ENCODE measurements at regions not wholly inside any gene's neighbourhood (a gene's known extent, or its start where the extent isn't known, plus 50 kb on each side); places are given as distances from the start of the nearest gene placed in this dataset.

DNA sequence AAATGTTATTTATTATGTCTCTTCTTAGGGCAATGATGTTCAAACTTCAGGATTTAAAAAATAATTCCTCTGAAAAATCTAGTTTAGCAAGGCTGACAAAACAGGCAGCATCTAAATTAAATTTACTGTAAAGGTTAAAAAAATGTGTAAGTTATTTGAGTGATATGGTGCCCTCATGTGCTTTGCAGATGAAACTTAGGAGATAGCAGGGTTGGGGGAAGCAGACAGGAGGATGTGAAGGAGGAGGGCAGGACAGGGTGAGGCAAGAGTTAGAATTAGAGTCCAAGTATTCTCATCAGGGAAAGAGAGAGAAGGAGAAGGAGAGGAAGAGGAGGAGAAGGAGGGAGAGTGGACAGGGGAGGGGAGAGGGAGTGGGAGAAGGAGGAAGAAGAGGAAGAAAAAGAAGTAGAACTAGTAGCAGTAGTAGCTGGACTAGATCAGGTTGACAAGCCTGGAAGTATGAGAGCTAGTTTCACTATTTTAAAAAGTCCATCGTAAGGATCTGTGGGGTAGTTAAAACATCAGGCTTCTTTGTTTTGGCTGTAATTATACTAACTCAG, 141.2 kb upstream of the SESN3 start:
- FAIRE-seq = no peak
- no peak for DNase-seq (ENCODE audit: extremely low spot score, insufficient read length, low read depth)

DNA sequence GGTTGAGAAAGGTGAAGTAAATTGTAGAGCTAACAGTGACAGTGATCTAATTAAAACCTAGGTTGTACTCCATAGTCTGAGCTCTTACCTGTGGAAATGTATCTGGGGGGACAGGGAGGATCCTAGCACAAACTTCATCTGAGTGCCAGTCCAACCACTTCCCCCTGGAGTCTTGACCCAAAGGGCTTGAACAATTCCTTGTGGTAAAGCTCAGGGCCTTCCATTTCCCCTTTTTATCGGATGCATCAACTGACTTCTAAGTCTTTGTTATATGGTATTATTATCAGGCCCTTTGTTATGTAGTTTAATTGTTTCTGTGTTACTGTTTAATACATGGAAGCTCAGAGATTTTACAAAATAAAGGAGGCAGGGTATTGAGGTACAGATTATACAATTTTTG, 140.2 kb upstream of the SESN3 start:
- FAIRE-seq = no peak
- DNase-seq (ENCODE audit: extremely low spot score, insufficient read length, low read depth) = no peak

DNA sequence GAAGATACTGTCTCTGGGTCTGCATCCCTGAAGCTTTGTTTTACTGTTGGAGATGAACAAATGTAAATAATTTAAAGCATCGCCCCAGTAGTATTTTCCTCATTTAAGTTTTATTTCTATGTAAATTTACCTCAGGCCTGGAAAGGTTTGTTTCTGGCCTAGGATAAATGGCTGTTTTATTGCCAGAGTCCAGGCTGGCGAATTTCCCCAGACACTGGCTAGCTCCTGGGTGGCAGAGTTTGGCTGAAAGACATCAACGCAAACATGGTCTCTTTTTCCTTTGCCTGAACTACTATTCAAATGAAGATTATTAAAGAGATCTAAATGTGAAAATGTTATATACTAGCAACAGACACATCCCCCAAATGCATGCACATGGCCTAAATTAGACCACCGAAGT, 136.7 kb upstream of the SESN3 start:
- DNase-seq (ENCODE audit: extremely low spot score, insufficient read length, low read depth) (no peak), FAIRE-seq (no peak)

DNA sequence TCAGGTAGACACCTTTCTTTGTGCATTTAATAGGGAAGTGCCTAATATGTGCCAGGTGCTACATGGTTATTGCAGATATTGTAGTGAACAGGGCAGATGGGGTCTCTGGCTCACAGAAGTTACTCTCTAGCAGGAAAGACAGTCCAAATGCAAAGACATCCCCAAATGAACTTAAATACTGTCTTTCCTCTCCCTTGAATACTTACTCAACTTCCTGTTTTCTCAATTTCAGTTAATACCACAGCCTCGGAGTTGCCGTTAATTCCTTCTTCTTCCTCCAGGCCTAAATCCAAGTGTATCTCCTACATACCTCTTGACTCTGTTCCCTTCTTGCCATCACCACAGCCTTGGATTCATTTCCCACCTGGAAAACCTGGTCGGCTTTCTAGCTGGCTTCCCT, 134.3 kb upstream of the SESN3 start:
- FAIRE-seq (no peak), DNase-seq (ENCODE audit: extremely low spot score, insufficient read length, low read depth) (no peak)

DNA sequence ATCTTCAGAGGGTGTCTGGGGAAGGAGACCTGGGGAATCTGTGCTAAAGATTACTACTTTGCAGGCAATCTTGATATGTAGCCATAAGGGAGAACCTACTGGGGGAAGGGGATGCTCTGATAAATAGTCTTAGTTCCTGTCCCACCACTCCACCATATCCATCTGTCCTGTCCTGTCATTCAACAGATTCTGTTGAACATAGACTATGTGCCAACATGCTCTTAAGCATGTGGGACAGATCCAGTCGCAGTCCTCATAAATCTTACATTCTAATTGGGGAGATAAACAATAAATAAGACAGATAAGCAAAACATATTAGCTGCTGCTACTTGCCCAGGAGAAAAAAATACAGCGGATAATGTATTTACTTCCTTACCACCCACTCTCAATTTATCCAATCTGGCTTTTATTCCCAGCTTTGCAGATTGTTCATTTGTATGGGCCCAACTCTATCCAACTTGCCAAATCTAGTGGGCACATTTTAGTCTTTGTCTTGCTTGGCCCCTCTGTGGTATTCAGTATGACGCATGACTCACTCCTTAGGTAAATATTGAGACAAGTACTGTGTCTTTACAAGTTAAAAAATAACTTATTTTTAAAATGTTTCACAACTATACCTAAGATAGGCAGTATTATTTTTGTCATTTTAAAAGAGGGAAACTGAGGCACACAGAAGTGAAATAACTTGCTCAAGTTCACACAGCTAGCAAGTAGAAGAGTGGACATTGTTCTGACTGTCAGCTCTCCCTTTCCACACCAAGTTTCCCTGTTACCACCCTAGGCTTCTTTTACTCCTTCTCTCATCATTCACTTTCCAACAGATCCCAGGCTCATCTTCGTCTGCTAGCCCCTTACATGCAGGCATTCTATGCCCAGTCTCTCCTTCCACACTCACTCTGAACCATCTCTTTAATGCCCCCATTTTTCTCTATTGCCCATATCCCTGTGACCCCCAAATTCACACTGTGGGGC, 133.6 kb upstream of the SESN3 start:
- no peak for DNase-seq (ENCODE audit: extremely low spot score, insufficient read length, low read depth)
- no peak for FAIRE-seq

DNA sequence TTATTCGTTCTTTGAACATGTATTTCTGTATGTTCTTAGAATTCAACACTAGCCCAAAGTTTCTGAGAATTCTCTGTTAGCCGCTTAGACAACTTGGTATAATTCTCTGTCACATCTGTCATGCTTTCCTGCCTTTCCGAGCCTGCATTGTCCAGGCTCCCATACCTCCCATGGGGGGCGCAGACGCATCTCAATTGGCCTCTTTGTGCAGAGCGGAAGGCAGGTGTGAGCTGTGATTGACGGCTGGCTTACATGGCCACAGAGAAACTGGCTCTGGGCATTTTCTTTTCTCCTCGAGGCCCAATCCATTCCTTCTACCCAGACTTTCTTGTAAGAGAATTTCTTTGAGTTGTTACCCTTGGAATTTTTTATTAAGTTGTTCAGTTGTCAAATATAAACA, 132.7 kb upstream of the SESN3 start:
- DNase-seq (ENCODE audit: extremely low spot score, insufficient read length, low read depth) (no peak), FAIRE-seq (no peak)

DNA sequence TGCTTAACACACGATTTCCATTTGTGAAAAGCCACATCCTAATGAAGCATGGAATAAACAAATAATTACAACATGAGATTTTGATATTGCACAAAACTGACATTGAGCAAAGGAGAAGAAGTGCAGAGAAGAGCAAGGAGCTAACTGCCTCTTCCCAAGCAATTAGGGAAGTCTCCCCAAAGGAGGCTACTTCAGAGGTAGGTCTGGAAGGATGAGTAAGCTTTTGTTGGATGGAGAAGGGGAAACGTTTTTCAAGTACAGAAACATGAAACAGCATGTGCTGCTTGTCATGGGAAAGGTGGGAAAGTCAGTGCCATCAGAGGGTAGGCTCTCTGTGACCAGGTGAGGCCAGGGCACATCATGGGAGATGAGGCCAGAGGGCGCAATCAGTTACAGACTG, 132.2 kb upstream of the SESN3 start:
- DNase-seq (ENCODE audit: extremely low spot score, insufficient read length, low read depth) (no peak), FAIRE-seq (no peak)

DNA sequence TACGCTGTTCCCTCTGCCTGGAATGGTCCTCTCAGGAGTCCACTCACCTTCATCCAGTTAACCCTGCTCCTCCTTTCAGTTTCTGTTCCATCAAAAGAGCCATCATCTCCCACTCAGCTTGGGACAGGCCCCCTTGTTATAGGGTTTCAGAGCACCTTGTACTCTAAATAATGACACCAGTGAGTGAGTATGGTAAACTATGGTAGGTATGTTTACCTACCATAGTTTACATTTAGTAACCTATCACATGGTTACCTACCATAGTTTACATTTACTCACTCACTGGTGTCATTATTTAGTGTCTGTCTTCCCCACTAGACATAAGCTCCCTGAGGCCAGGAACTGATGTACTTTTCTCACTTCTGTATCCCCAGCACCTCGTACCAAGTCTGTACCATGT, 130.2 kb upstream of the SESN3 start:
- FAIRE-seq (no peak), DNase-seq (ENCODE audit: extremely low spot score, insufficient read length, low read depth) (no peak)

DNA sequence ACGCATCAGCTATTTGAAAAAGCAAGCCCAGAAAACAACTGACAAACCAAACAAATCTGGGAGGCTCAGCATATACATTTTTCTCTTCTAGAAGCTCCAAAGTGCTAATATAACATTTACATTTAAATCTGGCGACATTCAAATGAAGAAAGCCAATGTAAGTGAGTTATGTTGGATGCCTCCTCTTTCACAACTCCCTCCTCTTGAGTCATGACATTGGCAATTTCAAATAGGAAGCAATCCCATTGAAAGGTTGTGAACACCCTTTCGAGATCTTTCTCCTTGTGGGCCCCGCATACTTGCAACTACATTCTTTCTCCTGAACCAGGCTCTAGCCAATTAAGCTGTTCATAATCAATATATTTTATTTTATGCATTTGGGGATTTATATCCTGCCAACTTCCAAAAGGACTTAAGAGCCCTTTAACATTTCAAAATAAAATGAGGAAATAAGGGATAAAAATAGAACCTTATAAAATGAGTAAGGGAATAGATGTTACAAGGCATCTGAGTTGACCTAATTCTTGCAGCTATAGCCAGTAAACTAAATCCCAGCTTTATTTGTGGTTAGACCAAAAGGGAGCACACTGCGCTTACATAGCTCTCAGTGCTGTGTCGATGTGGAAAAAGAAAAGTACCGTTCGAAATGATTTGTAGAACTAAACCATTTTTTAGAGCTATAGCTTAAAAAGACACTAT, 129.5 kb upstream of the SESN3 start:
- no peak for DNase-seq (ENCODE audit: extremely low spot score, insufficient read length, low read depth)
- FAIRE-seq = no peak

DNA sequence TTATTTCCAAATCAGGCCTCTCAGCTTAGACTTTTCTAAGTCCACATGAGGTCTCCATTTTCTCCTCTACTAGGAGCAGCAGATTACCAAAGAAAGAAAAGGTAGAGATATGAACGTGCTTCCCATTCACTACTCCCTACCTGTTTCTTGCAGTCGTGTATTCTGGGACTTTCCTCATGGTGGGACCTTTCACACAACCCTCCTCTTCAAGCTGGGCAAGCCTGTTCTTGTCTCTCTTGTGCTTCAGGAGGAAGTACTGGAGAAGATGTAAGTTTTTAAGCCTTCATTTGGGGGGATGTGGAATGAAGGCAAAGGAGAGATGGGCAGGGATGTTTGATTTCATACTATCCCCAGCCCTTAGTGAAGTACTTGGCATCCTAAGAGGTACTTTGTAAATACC, 128.8 kb upstream of the SESN3 start:
- DNase-seq (ENCODE audit: extremely low spot score, insufficient read length, low read depth) = no peak
- no peak for FAIRE-seq

DNA sequence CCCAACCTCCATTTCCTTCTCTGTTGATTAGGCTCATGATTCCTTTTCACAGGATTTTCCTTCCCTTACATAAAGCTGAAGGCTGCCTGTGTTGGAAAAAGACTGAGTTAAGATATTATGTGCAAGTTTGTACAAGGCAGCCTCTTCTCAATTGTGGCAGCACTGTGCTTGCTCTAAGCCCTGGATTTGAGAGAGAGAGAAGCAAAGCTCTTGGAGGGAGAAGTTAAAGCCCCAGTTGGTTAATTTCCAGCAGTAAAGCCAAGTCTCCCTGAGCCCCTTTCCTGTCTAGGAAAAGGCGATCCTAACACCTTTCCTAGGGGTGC, 128.3 kb upstream of the SESN3 start:
- FAIRE-seq = no peak
- no peak for DNase-seq (ENCODE audit: extremely low spot score, insufficient read length, low read depth)

DNA sequence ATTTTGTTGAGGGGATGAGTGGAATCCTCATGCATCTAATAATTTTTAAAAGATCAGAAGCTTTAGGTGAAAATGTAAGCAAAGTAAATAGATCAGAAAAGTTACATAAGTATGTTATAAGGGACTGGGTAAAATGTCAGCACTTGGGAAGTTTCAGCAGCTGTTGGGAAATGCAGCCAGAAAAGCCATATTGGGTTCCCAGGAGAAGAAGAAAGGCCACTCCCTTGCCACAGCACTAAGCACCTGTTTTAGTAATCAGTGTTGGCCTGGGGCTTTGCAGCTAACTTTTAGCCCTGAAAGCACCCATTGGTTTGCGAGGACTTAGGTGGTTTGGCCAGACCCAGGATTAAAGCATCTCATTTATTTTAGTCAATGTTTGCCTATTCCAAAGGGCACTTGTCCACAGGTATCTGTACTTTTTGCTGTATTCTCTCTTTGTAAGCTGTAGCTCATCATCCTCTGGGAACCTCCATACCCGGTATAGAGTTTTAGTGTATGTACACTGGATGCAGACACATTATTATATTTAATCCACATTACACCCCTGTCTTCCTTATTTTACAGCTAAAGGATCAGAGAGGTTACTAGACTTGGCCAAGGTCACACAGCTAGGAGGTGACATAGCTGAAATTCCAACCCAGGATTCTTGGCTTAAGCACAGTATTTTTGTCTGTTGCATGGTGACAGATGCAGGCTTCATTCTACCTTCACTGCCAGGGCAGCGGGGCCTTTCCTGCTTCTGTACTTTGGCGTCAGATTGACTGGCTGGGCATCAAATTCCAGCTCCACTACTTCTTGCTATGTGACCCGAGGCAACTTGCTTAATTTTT, 127.7 kb upstream of the SESN3 start:
- FAIRE-seq = no peak
- DNase-seq (ENCODE audit: extremely low spot score, insufficient read length, low read depth) = no peak

DNA sequence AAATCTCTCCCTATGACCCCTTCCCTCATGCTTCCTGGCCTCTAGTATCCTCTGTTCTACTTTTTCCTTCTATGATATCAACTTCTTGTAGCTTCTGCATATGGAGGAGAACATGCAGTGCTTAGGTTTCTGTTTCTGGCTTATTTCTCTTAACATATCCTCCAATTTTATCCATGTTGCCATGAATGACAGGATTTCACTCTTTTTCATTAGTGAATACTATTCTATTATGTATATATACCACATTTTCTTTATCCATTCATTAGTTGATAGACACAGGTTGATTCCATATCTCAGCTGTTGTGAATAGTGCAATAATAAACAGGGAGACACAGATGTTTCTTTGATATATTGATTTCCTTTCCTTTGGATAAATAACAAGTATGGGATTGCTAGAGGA, 123.3 kb upstream of the SESN3 start:
- DNase-seq (ENCODE audit: extremely low spot score, insufficient read length, low read depth) (no peak), FAIRE-seq (no peak)

DNA sequence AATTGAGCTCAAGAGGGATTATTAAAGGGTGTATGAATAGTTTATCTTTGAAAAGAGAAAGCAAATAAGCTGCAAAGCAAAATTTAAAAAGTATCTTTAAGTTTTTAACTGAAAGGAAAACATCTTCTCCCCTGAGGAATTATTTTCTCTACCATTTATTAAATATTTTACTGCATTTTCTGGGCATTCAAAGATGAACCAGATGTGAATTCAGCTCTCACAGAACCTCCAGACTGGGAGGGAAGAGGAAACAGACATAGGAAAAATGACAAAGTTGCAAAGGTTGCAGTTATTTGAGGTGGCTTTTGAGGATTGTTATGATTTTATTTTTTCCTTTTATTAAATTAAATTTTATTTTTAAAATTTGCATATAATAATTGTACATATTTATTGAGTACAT, 122.7 kb upstream of the SESN3 start:
- DNase-seq (ENCODE audit: extremely low spot score, insufficient read length, low read depth) (no peak), FAIRE-seq (no peak)

DNA sequence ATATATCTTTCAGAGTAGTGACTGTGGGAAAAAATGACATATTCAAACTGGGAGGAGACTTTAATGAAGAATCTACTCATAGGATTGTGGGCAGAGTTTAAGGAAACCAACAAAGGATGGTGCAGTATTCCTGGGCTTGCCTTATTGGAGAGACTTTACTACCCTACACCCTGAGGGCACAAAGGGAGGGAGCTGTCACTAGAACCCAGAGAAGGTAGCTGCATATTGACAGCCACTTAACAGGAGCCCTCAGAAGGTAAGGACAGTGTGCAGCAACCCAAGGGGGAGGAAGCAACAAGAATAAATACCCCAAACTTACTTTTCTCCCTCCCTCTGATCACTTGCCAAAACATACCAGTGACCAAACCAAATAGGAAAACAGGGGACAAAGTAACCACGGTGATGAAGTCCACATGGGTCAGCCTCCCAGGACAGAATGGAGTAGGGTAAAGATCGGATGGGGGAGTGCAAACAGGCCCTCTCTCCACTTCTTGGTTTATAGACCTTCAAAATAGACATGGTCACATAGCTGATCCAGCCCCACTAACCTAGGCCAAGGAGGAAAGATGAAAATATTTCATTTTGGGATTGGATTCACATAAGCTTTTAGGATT, 121.8 kb upstream of the SESN3 start:
- no peak for FAIRE-seq

DNA sequence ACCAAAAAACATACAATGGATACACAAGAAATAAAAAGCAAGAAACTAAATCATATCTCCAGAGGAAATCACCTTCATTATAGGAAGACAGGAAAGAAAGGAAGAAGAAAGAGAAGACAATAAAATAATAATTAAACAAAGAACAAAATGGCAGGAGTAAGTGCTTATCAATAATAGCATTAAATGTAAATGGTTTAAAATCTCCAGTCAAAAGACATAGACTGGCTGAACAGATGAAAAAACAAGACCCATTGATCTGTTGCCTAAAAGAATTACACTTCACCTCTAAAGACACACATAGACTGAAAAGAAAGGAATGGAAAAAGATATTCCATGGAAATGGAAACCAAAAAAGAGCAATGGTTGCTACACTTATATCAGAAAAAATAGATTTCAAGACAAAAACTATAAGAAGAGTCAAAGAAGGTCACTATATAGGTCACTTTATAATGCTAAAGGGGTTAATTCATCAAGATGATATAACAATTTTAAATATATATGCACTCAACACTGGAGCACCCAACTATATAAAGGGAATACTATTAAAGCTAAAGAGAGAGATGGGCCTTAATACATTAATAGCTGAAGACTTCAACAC, 118.4 kb upstream of the SESN3 start:
- FAIRE-seq = no peak

More for the DNA sequence above, 121.8 kb upstream of the SESN3 start:
- DNase-seq (ENCODE audit: extremely low spot score, insufficient read length, low read depth) = no peak

DNA sequence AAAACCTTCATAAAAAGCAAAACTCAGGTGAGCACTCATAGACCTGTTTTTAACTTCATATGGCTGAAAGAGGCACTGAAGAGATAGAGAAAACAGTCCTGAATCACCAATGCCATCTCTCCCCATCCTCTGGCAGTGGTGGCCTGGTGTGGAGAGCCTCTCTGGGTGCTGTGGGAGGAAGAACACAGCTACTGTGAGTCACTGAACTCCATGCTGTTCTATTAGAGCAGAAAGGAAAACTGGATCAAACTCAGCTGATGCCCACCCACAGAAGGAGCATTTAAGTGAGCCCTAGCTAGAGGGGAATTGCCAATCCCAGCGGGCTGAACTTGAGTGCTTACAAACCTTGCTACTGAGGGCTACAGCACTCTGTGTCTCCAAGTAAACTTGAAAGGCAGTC, 115.3 kb upstream of the SESN3 start:
- no peak for DNase-seq (ENCODE audit: extremely low spot score, insufficient read length, low read depth)
- no peak for FAIRE-seq

More for the DNA sequence above, 118.4 kb upstream of the SESN3 start:
- no peak for DNase-seq (ENCODE audit: extremely low spot score, insufficient read length, low read depth)

DNA sequence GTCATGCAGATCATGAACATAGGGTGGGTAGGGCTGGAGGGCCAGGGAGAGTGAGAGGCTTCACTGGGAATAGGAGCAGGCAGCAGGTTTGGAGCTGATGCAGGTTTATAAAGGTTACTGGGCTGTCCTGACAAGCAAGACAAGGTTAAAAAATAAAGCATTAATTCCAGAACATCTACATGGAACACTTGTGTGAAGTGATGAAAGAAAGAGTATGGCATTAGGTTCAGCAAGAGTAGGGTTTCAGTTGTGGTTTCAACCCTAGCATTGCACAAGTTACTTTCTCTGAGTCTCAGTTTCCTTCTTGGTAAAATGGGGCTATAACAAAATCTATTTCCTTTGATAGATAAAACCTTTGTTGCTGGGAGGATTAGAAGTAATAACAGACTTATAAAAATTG, 114.6 kb upstream of the SESN3 start:
- FAIRE-seq (peak; percentile 68), DNase-seq (ENCODE audit: extremely low spot score, insufficient read length, low read depth) (no peak)

DNA sequence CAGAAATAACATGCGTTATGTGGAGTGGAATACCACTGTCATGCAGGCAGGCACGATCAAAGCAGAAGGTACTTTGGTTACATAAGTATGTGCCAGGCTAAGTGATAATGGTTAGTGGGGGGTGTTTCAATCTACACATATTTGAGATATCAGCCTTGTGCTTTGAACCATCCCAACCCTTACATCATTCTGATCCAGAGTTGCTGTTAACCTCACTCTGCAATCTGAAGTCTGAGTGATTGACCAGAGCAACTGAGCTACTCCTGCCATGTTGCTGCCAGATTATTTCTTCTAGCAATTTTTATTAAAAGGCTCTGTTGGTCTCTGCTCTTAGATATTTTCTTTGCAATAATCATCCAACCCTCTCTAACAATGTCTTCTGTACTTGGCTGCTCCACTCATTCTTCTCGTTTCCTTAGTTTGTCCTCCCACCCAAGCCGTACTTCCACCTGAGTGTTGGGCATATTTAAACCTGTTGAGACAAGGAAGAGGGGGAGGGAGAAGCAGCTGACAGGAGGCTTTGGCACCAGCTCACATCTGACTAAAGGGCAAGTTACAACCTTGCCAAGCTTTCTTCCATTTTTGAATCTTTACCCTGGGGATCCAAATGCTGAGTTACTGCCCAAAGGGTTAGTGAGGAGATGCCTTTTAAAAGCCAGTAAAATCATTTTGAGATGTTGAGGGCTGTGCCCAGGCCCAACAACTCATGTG, 114.1 kb upstream of the SESN3 start:
- DNase-seq (ENCODE audit: extremely low spot score, insufficient read length, low read depth) (no peak), FAIRE-seq (no peak)

All from GM18507 (cell line).